ENCODE measurements at regions not wholly inside any gene's neighbourhood (a gene's known extent, or its start where the extent isn't known, plus 50 kb on each side); places are given as distances from the start of the nearest gene placed in this dataset.

- Histone ChIP-seq H3K4me2 (ENCODE audit: low read depth, low read length) (no peak overlapping the region), H3K36me3 (replicated peaks; ENCODE audit: insufficient read depth, low read length) (no peaks in the 10 kb centered on the region), H3K79me2 (ENCODE audit: low read length) (no peaks in the 10 kb centered on the region), H3K9me3 (replicated peaks; ENCODE audit: insufficient read depth, low read length) (no peaks in the 10 kb centered on the region), H2AFZ (ENCODE audit: low read length) (no peak overlapping the region), H3K4me3 (ENCODE audit: low read length) (no peak overlapping the region), H3K27ac (ENCODE audit: low read length) (no peak overlapping the region), H4K20me1 (ENCODE audit: insufficient read depth, low read length) (no peaks in the 10 kb centered on the region), H3K9ac (ENCODE audit: low read length) (no peak overlapping the region), H3K27me3 (replicated peaks; ENCODE audit: insufficient read depth, low read length) (no peaks in the 10 kb centered on the region), H3F3A (ENCODE audit: insufficient read depth, low read length) (no peaks in the 10 kb centered on the region), H3K9me2 (replicated peaks; ENCODE audit: insufficient read depth, low read length) (no peaks in the 10 kb centered on the region), H3K4me1 (ENCODE audit: low read length) (no peaks in the 10 kb centered on the region)
- no peak for TF ChIP-seq CTCF (IDR thresholded peaks at IDR 0.05; ENCODE audit: low read length)
- TF ChIP-seq EZH2phosphoT487 (IDR thresholded peaks at IDR 0.05; ENCODE audit: low read length): no peak
- no peak for TF ChIP-seq EZH2 (optimal IDR thresholded peaks at IDR 0.05; ENCODE audit: low read depth, low read length)
- no peak for DNase-seq
Observed at GRCh38 chr6:1107578-1107977, 204.3 kb upstream of the FOXQ1 start.

GRCh38 chr6:1105833-1106400 lies 206.0 kb upstream of the FOXQ1 start:
- Histone ChIP-seq H3K27me3 (replicated peaks; ENCODE audit: insufficient read depth, low read length) (no peaks in the 10 kb centered on the region), H3K79me2 (ENCODE audit: low read length) (no peaks in the 10 kb centered on the region), H3K9ac (ENCODE audit: low read length) (no peak overlapping the region), H3F3A (ENCODE audit: insufficient read depth, low read length) (no peaks in the 10 kb centered on the region), H3K27ac (ENCODE audit: low read length) (no peak overlapping the region), H3K9me3 (replicated peaks; ENCODE audit: insufficient read depth, low read length) (no peaks in the 10 kb centered on the region), H3K4me3 (ENCODE audit: low read length) (no peak overlapping the region), H4K20me1 (ENCODE audit: insufficient read depth, low read length) (no peaks in the 10 kb centered on the region), H3K4me1 (ENCODE audit: low read length) (no peaks in the 10 kb centered on the region), H3K9me2 (replicated peaks; ENCODE audit: insufficient read depth, low read length) (no peaks in the 10 kb centered on the region), H2AFZ (ENCODE audit: low read length) (no peak overlapping the region), H3K36me3 (replicated peaks; ENCODE audit: insufficient read depth, low read length) (no peaks in the 10 kb centered on the region), H3K4me2 (ENCODE audit: low read depth, low read length) (no peak overlapping the region)
- TF ChIP-seq EZH2phosphoT487 (IDR thresholded peaks at IDR 0.05; ENCODE audit: low read length) (no peak), CTCF (IDR thresholded peaks at IDR 0.05; ENCODE audit: low read length) (no peak), EZH2 (optimal IDR thresholded peaks at IDR 0.05; ENCODE audit: low read depth, low read length) (no peak)
- no peak for DNase-seq

- H3K4me2 ChIP-seq (ENCODE audit: low read depth, low read length): no peak overlapping the region
- no peaks in the 10 kb centered on the region for H3K4me1 ChIP-seq (ENCODE audit: low read length)
- no peaks in the 10 kb centered on the region for H3K9me2 ChIP-seq (replicated peaks; ENCODE audit: insufficient read depth, low read length)
- no peaks in the 10 kb centered on the region for H4K20me1 ChIP-seq (ENCODE audit: insufficient read depth, low read length)
- no peaks in the 10 kb centered on the region for H3K36me3 ChIP-seq (replicated peaks; ENCODE audit: insufficient read depth, low read length)
- DNase-seq: no peak
- H3K27ac ChIP-seq (ENCODE audit: low read length): no peak overlapping the region
- no peaks in the 10 kb centered on the region for H3K9me3 ChIP-seq (replicated peaks; ENCODE audit: insufficient read depth, low read length)
- TF ChIP-seq EZH2 (optimal IDR thresholded peaks at IDR 0.05; ENCODE audit: low read depth, low read length) (no peak), CTCF (IDR thresholded peaks at IDR 0.05; ENCODE audit: low read length) (no peak), EZH2phosphoT487 (IDR thresholded peaks at IDR 0.05; ENCODE audit: low read length) (no peak)
- H3F3A ChIP-seq (ENCODE audit: insufficient read depth, low read length): no peaks in the 10 kb centered on the region
- no peaks in the 10 kb centered on the region for H3K79me2 ChIP-seq (ENCODE audit: low read length)
- no peak overlapping the region for H3K4me3 ChIP-seq (ENCODE audit: low read length)
- H2AFZ ChIP-seq (ENCODE audit: low read length): no peak overlapping the region
- no peak overlapping the region for H3K9ac ChIP-seq (ENCODE audit: low read length)
- no peaks in the 10 kb centered on the region for H3K27me3 ChIP-seq (replicated peaks; ENCODE audit: insufficient read depth, low read length)
Observed at GRCh38 chr6:1104988-1105670, 206.8 kb upstream of the FOXQ1 start.

Measured in MM.1S (cell line).